ENCODE measurements at regions not wholly inside any gene's neighbourhood (a gene's known extent, or its start where the extent isn't known, plus 50 kb on each side); places are given as distances from the start of the nearest gene placed in this dataset.
A peak's percentile ranks its signal among the peaks of the same experiment; 100 is the strongest.

DNA sequence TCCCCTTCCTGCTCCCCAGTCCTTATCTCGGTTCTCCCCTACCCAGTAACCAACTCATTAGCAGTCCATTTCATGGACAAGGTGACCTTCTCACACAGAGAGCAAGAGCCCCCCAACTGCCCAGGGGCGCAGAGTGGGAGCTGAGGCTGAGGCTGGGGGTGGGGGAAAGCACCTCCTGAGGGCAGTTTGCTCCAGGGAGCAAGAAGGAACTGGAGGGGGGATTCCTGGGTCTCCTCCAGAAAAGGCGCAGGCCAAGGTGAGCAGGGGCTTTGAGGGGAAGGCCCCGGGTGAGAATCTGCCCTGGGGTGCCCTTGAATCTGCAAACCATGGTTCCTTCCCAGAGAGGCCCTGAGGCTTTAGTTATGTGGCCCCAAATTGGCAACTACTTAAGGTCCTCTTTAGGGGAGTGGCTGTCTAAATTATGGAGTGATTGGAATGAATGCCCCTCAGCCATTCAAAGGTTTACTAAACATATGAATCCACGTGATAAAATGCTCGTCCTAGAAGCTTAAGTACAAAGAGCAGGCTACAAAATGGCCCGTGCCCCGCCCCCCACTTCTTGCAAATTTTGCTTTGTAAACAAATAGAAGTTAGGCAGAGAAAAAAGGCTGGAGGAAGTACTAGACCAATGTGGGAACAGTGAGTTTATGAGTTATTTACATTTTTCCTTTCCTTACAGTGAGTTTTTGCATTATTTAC is 123.5 kb upstream of the HS6ST1 start:
- DNase-seq (ENCODE audit: low read depth in 2 of 2): no peak
- TF ChIP-seq, protein P1, sequence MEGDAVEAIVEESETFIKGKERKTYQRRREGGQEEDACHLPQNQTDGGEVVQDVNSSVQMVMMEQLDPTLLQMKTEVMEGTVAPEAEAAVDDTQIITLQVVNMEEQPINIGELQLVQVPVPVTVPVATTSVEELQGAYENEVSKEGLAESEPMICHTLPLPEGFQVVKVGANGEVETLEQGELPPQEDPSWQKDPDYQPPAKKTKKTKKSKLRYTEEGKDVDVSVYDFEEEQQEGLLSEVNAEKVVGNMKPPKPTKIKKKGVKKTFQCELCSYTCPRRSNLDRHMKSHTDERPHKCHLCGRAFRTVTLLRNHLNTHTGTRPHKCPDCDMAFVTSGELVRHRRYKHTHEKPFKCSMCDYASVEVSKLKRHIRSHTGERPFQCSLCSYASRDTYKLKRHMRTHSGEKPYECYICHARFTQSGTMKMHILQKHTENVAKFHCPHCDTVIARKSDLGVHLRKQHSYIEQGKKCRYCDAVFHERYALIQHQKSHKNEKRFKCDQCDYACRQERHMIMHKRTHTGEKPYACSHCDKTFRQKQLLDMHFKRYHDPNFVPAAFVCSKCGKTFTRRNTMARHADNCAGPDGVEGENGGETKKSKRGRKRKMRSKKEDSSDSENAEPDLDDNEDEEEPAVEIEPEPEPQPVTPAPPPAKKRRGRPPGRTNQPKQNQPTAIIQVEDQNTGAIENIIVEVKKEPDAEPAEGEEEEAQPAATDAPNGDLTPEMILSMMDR (IDR thresholded peaks at IDR 0.05; ENCODE audit: low read depth, low read length): no peak
- no peak overlapping the region for H3K4me3 ChIP-seq (replicated peaks in 1 of 2; ENCODE audit: low read depth in 2 of 2, low read length in 2 of 2)

- H3K4me3 ChIP-seq (replicated peaks in 1 of 2; ENCODE audit: low read depth in 2 of 2, low read length in 2 of 2): no peak overlapping the region
- TF ChIP-seq, protein P1 (IDR thresholded peaks at IDR 0.05; ENCODE audit: low read depth, low read length): no peak
- peak in 1 of 2 donors; percentile 26 for DNase-seq (ENCODE audit: low read depth in 2 of 2)
Observed at GRCh38 chr2:128442891-128443302, 124.2 kb upstream of the HS6ST1 start.

GRCh38 chr2:128444121-128444771 is 125.6 kb upstream of the HS6ST1 start:
- no peak overlapping the region for H3K4me3 ChIP-seq (replicated peaks in 1 of 2; ENCODE audit: low read depth in 2 of 2, low read length in 2 of 2)
- DNase-seq (ENCODE audit: low read depth in 2 of 2): no peak
- TF ChIP-seq, protein P1 (IDR thresholded peaks at IDR 0.05; ENCODE audit: low read depth, low read length): no peak

DNA sequence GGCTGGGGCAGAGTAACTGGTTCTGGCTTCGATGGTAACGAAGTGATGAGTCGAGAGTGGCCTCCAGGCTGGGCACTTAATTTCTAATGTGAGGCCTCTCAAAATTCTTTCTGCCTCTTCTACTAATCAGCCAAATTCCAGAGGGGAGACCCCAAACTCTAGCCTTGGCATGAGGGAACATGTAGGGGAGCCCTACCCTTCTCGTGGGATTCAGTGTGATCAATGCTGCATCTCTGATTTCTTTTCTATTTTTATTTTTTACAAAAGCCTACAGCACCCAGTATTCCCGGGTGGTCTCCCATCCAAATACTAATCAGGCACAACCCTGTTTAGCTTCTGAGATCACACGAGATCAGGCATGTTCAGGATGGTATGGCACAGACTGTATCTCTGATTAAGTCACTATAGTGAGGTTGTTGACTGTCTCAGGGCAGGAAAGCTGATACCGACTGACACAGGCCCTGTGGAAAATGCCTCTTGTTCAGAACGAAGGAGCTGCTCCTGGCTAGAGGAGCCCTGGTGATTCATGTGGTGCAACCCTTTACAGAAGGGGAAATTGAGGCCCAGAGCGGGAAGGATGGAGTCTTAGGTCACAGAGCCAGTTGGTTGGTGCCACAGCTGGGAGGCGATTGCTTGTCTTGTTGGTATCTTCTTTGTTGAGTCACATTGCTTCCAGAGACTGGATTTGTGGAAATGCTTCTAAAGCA is 126.3 kb upstream of the HS6ST1 start:
- no peak overlapping the region for H3K4me3 ChIP-seq (replicated peaks in 1 of 2; ENCODE audit: low read depth in 2 of 2, low read length in 2 of 2)
- TF ChIP-seq, protein P1 (IDR thresholded peaks at IDR 0.05; ENCODE audit: low read depth, low read length): no peak
- DNase-seq (ENCODE audit: low read depth in 2 of 2): no peak

GRCh38 chr2:128445523-128445900 is 126.8 kb upstream of the HS6ST1 start:
- DNase-seq (ENCODE audit: low read depth in 2 of 2): no peak

DNA sequence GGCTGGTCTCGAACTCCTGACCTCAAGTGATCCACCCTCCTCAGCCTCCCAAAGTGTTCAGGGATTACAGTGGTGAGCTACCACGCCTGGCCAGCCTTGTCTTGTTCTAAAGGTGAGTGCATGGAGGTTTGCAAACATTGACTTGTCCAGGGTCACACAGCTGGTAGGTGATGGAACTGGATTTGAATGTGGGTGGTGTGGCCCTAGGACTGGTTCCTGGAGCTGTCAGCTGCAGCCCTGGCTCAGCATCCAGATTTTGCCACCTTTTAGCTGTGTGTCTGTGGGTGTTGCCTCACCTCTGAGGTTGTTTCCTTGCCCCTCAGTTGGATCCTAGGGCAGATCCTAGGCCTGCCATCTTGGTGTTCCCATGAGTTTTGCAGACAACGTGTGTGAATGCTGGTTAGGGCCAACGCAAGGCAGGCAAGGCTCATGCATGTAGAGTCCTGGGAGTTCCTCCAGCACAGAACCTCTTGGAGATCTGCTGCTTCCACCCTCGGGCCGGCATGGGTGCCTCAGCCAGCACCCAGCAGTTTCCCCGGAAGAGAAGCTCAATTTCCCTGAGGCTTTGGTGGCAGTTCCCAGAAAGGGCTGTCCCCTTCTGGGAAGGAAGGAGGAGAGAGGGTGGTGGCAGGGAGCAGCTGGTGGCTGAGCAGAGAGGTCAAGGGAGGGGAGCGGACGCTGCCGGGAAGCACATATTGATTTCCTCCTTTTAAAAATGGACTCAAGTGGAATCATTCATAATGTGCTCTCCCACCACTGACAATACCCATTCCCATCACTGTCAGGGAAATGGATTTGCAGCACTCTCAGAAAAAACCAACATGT is 127.6 kb upstream of the HS6ST1 start:
- DNase-seq (ENCODE audit: low read depth in 2 of 2): no peak
- H3K4me3 ChIP-seq (replicated peaks in 1 of 2; ENCODE audit: low read depth in 2 of 2, low read length in 2 of 2): no peak overlapping the region
- TF ChIP-seq, protein P1 (IDR thresholded peaks at IDR 0.05; ENCODE audit: low read depth, low read length): no peak

More at GRCh38 chr2:128445523-128445900, 126.8 kb upstream of the HS6ST1 start:
- TF ChIP-seq, protein P1 (IDR thresholded peaks at IDR 0.05; ENCODE audit: low read depth, low read length): no peak
- no peak overlapping the region for H3K4me3 ChIP-seq (replicated peaks in 1 of 2; ENCODE audit: low read depth in 2 of 2, low read length in 2 of 2)
